Skin of body (tissue), 1 donor: ENCODE measurements at regions not wholly inside any gene's neighbourhood (a gene's known extent, or its start where the extent isn't known, plus 50 kb on each side); places are given as distances from the start of the nearest gene placed in this dataset.

Experiments used
- DNase-seq: peaks from one replicate; lab custom pipeline; 2025; lab: John Stamatoyannopoulos, UW

GRCh38 chr5:27252911-27253310 is 214.5 kb upstream of the CDH9 start:
- DNase-seq: no peak

- DNase-seq: peak; percentile 63
These were observed 203.9 kb upstream of the CDH9 start for GRCh38 chr5:27242258-27242626.

DNA sequence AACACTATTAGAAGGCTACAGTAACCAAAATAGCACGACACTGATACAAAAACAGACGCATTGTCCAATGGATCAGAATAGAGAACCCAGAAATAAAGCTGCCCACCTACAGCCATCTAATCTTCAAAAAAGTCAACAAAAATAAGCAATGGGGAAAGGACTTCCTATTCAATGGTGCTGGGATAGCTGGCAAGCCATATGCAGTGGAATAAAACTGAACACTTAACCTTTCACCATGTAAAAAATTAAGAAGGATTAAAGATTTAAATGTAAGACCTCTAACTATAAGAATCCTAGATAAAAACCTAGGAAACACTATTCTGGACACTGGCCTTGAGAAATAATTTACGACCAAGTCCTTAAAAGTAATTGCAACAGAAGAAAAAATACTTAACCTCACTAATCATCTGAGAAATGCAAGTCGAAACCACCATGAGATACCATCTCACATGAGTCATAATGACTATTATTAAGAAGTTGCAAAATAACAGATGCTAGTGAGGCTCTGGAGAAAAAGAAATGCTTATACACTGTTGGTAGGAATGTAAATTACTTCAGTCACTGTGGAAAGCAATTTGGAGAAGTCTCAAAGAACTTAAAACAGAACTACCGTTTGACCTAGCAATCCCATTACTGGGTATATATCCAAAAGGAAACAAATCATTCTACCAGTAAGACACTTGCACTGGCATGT is 203.3 kb upstream of the CDH9 start:
- peak; percentile 83 for DNase-seq

- no peak for DNase-seq
These were observed 202.4 kb upstream of the CDH9 start for GRCh38 chr5:27240791-27241190.

- DNase-seq: no peak
These were observed 196.5 kb upstream of the CDH9 start for GRCh38 chr5:27234916-27235315.

DNA sequence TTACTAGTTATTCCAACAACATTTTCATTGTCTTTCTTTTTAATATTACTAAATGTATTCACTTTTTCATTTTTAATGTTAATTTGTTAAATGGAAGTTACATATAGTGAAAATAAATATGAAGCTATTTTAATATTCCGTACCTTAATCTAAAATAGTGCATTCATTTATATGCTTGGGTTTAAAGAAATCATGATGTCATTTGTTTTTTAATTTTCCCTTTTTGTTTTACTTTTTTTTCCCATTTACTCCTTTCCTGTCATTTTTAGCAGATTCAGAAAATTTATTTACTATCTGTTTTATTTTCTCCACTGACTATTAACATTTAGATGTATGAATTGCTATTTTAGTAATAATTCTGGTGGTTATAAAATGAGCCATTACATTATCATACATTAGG is 183.0 kb upstream of the CDH9 start:
- DNase-seq: no peak

DNA sequence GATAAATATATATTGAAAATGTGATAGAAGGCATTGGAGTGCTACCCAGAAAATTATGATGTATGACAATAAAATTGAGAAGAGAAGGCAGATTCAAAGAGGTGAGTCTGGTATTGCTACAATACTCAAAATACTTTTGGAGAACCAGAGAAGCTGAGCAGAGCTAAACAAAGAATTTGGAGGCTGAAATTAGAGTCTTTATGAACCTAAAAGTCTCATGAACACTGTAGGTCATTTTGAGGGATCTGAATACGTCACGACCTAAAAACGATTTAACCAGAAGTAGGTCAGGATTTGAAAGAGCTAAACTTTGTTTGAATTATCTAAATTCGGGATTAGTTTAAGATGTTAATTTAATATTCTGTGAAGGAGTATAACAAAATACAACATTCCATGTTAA is 182.4 kb upstream of the CDH9 start:
- no peak for DNase-seq

DNA sequence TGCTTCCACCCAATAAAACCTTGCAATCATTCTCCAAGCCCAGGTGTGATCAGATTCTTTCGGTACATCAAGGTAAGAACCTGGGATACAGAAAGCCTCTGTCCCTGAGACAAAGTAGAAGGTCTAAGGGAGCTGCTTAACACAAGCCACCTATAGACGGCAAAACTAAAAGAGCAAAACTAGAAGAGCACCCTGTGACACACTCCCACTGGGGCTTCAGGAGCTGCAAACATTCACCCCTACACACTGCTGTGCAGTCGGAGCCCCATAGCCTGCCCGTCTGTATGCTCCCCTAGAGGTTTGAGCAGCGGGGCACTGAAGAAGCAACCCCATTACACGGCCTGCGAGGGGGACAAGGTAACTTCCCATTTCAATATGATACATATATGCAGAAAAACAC is 179.6 kb upstream of the CDH9 start:
- DNase-seq: no peak

- DNase-seq: no peak
These were observed 179.0 kb upstream of the CDH9 start for GRCh38 chr5:27217155-27217956.

DNA sequence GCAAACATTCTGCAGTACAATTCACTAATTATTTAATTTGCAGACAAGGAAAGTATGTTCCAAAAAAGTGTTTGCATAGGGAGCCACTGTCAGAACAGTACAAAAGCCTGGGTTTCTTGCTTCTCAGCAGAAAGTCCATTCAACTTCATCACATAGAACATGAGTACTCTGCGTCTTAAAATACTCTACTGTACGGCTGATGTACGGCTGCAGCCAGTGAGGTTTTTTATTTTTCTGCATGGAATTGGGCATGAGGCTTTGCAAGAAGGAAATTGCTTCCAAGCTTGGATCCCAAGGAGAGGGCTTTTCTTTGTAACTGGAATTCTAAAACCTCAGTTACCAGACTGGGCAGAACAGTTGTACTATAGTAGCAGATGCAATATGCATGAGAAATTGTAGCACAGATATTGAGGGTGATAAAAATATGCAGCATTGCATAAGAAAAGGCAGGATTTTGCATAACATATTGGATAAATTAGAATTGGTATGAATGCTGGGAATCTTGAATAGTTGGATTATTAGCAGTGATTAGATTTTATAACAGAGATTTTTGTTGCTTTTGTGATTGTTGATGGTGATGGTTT is 178.1 kb upstream of the CDH9 start:
- no peak for DNase-seq

DNA sequence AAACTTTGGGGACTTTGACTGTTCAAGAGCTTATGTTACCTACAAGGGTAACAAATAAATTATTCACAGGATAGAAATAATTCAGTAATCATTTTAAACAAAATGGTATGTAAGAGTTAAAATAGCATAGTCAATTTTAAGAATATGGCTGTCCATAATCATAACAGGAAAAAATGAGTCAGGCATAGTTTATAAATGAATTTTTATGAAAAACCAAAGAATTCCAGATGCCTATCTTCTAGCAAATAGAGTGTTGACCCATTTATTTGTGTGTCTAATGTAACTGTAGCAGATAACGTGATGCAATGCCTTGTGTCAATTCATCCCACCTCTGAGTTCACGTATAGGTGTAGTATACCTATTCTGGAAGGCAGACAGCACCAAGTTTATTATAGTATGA is 169.7 kb upstream of the CDH9 start:
- DNase-seq: no peak

GRCh38 chr5:27191786-27192510 is 153.6 kb upstream of the CDH9 start:
- no peak for DNase-seq

- DNase-seq: no peak
These were observed 134.3 kb upstream of the CDH9 start for GRCh38 chr5:27172693-27173092.

- DNase-seq: no peak
These were observed 133.4 kb upstream of the CDH9 start for GRCh38 chr5:27171761-27172261.

DNA sequence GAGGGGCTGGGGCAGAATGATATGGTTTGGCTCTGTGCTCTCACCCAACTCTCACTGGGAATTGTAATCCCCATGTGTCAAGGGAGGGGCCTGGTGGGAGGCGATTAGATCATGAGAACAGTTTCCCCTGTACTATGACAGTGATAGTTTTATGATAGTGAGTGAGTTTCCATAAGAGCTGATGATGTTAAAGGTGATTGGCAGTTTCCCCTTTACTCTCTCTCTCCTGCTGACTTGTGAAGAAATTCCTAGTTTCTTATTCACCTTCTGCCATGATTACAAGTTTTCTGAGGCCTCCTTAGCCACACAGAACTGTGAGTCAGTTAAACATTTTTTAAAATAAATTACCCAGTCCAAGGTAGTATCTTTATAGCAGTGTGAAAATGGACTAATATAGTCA is 120.4 kb upstream of the CDH9 start:
- no peak for DNase-seq

GRCh38 chr5:27158171-27158570 is 119.8 kb upstream of the CDH9 start:
- DNase-seq: no peak

DNA sequence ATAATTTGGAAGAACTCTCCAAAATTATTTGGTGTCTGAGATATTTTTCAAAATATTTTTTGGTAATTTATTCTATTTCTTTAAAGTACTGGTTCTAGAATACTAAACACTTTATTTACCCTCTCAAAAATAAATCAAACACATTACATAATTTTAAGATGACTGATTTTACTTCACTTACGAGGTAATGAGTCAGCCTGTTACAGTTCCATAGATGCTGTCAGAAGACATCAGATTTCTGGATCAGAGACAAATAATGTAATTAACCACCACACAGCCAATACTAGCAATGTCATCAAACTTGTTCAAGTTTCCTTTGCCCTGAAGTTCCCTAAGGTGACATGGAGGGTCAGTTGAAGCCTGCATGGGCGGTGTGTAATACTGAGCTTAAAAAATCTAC is 106.1 kb upstream of the CDH9 start:
- no peak for DNase-seq

DNA sequence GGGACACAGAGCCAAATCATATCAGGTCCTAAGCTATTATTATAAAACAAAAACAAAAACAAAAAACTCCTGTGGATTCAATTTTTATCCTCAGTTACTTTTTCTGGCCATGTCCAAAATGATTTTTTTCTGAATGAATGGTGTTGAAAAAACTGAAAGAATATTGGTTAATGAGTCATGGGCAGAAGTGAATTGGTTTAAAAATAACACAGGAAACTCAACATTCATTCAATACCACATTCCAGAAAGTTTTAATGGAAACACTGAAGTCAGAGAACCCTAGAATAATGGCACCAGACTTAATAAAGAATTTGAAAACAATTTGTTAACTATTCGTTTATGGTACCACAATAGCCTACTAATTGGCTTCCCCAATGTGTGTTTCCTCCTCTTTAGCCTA is 102.4 kb upstream of the CDH9 start:
- no peak for DNase-seq

DNA sequence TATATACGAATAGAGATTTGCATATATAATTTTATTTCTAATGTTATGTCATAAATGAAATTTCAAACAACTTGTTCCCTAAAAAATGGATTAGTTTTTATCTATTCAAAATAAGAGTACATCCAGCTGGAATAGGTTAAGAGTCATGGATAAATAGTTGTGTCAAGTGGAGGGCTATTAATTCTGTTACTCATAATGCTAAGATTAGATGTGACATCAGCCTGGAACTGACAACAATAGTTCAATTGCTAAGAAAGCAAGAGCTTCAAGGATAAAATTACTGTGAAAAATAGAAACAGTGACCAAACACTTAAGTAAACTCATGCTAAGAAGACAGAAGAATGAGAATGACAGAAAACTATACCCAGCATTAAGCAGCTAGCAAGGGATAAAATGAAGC is 92.2 kb upstream of the CDH9 start:
- peak; percentile 1 for DNase-seq

- DNase-seq: no peak
These were observed 91.5 kb upstream of the CDH9 start for GRCh38 chr5:27129926-27130325.

DNA sequence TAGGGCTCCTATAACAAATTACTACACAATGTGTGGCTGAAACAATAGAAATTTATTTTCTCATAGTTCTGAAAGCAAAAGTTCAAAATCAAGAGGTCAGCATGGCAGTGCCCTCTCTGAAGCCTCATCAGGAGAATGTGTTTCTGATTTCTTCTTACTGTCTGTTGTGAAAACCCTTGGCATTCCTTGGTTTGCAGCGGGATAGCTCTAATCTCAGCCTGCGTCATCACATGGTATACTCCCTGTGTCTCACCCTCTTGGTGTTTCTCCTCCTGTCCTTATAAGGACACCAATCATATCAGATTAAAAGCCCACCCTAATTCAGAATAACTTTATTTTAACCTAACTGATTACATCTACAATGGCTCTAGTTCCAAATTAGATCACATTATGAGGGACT is 87.5 kb upstream of the CDH9 start:
- DNase-seq: no peak

DNA sequence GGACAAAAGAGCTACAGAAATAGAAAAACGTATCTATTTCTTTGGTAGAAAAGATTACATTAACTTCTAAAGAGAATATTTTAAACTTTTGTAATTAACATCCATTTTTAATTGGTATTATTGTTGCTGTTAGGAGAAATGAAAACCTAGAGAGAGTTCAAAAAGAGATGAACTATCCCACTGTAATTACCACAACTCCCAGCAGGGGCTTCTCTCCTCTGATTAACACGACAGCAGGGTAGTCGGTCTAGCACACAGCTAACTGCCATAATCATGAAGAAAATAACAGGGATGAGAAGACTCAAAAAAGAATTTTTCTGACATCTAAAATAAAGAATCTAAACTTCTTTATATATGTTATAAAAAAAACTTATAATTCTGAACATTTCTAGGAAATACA is 86.2 kb upstream of the CDH9 start:
- no peak for DNase-seq
